ENCODE measurements at regions not wholly inside any gene's neighbourhood (a gene's known extent, or its start where the extent isn't known, plus 50 kb on each side); places are given as distances from the start of the nearest gene placed in this dataset. TPM values are rescaled to one million over a fixed set of nuclear protein-coding genes. Genes with fewer than 3 reads are reported as not detected.

- no peak overlapping the region for H3K4me2 ChIP-seq (ENCODE audit: low read length)
- no peak overlapping the region for H3K9ac ChIP-seq (ENCODE audit: low read length)
- TF ChIP-seq EZH2phosphoT487 (IDR thresholded peaks at IDR 0.05; ENCODE audit: borderline replicate concordance, low read length) (no peak), CTCF (conservative IDR thresholded peaks at IDR 0.05; ENCODE audit: low read depth, low read length) (no peak), EZH2 (IDR thresholded peaks at IDR 0.05; ENCODE audit: low read length, unreplicated experiment) (no peak)
- no peak overlapping the region for H3K27ac ChIP-seq (ENCODE audit: low read length)
- H2AFZ ChIP-seq (ENCODE audit: low read length), result no peak overlapping the region
- no peaks in the 10 kb centered on the region for H3K4me1 ChIP-seq (ENCODE audit: insufficient read depth, low read length)
- CTCF ChIA-PET, result no interaction called here
- DNase-seq, result no peak
- H3K36me3 ChIP-seq (ENCODE audit: low read depth, low read length), result no peaks in the 10 kb centered on the region
- no peaks in the 10 kb centered on the region for H3K9me2 ChIP-seq (replicated peaks; ENCODE audit: low read length)
- H3K27me3 ChIP-seq (ENCODE audit: low read length), result no peaks in the 10 kb centered on the region
- H3K79me2 ChIP-seq (ENCODE audit: low read length), result no peaks in the 10 kb centered on the region
- intact Hi-C loops (cut with micrococcal nuclease), result no loop called here
- POLR2A ChIA-PET (ENCODE audit: unreplicated experiment), result no interaction called here
- no TSS peak for BruUV-seq (replicated peaks)
- no peaks in the 10 kb centered on the region for H3K9me3 ChIP-seq (ENCODE audit: low read length)
- ATAC-seq, result no peak
- no peak overlapping the region for H3K4me3 ChIP-seq (ENCODE audit: low read length)
- no peaks in the 10 kb centered on the region for H4K20me1 ChIP-seq (ENCODE audit: low read length)
- no peaks in the 10 kb centered on the region for H3F3A ChIP-seq (ENCODE audit: low read length, unreplicated experiment)
Observed at GRCh38 chr7:18440934-18441333, 54.6 kb upstream of the HDAC9 start.

- H3K27me3 ChIP-seq (ENCODE audit: low read length), result no peaks in the 10 kb centered on the region
- no peaks in the 10 kb centered on the region for H4K20me1 ChIP-seq (ENCODE audit: low read length)
- TF ChIP-seq CTCF (conservative IDR thresholded peaks at IDR 0.05; ENCODE audit: low read depth, low read length), result no peak
- no peak for TF ChIP-seq EZH2phosphoT487 (IDR thresholded peaks at IDR 0.05; ENCODE audit: borderline replicate concordance, low read length)
- no peak for TF ChIP-seq EZH2 (IDR thresholded peaks at IDR 0.05; ENCODE audit: low read length, unreplicated experiment)
- no peak overlapping the region for H2AFZ ChIP-seq (ENCODE audit: low read length)
- intact Hi-C loops (cut with micrococcal nuclease), result no loop called here
- ATAC-seq, result no peak
- no peak overlapping the region for H3K4me3 ChIP-seq (ENCODE audit: low read length)
- ChIA-PET CTCF (interaction anchor here (0.6 kb wide), 1 partner anchor 80 kb away, joined by 3 read pairs; no protein-coding TSS in a partner anchor), POLR2A (ENCODE audit: unreplicated experiment) (no interaction called here)
- no peak overlapping the region for H3K4me2 ChIP-seq (ENCODE audit: low read length)
- DNase-seq, result no peak
- no peaks in the 10 kb centered on the region for H3K4me1 ChIP-seq (ENCODE audit: insufficient read depth, low read length)
- no peak overlapping the region for H3K9ac ChIP-seq (ENCODE audit: low read length)
- H3F3A ChIP-seq (ENCODE audit: low read length, unreplicated experiment), result no peaks in the 10 kb centered on the region
- H3K36me3 ChIP-seq (ENCODE audit: low read depth, low read length), result no peaks in the 10 kb centered on the region
- H3K79me2 ChIP-seq (ENCODE audit: low read length), result no peaks in the 10 kb centered on the region
- no peaks in the 10 kb centered on the region for H3K9me2 ChIP-seq (replicated peaks; ENCODE audit: low read length)
- no peaks in the 10 kb centered on the region for H3K9me3 ChIP-seq (ENCODE audit: low read length)
- no peak overlapping the region for H3K27ac ChIP-seq (ENCODE audit: low read length)
- BruUV-seq (replicated peaks), result no TSS peak
Observed at GRCh38 chr7:18444826-18445225, 50.7 kb upstream of the HDAC9 start.

GRCh38 chr7:18445483-18445882, 50.1 kb upstream of the HDAC9 start:
- H3K79me2 ChIP-seq (ENCODE audit: low read length), result no peaks in the 10 kb centered on the region
- no peaks in the 10 kb centered on the region for H3K9me3 ChIP-seq (ENCODE audit: low read length)
- no peak overlapping the region for H3K9ac ChIP-seq (ENCODE audit: low read length)
- ATAC-seq, result no peak
- H3K27me3 ChIP-seq (ENCODE audit: low read length), result no peaks in the 10 kb centered on the region
- DNase-seq, result no peak
- H3K36me3 ChIP-seq (ENCODE audit: low read depth, low read length), result no peaks in the 10 kb centered on the region
- H3K9me2 ChIP-seq (replicated peaks; ENCODE audit: low read length), result no peaks in the 10 kb centered on the region
- H2AFZ ChIP-seq (ENCODE audit: low read length), result no peak overlapping the region
- no peak for TF ChIP-seq EZH2phosphoT487 (IDR thresholded peaks at IDR 0.05; ENCODE audit: borderline replicate concordance, low read length)
- TF ChIP-seq EZH2 (IDR thresholded peaks at IDR 0.05; ENCODE audit: low read length, unreplicated experiment), result no peak
- no peak for TF ChIP-seq CTCF (conservative IDR thresholded peaks at IDR 0.05; ENCODE audit: low read depth, low read length)
- no peak overlapping the region for H3K4me2 ChIP-seq (ENCODE audit: low read length)
- POLR2A ChIA-PET (ENCODE audit: unreplicated experiment), result no interaction called here
- CTCF ChIA-PET, result no interaction called here
- H3K4me3 ChIP-seq (ENCODE audit: low read length), result no peak overlapping the region
- no peaks in the 10 kb centered on the region for H3K4me1 ChIP-seq (ENCODE audit: insufficient read depth, low read length)
- H3F3A ChIP-seq (ENCODE audit: low read length, unreplicated experiment), result no peaks in the 10 kb centered on the region
- H4K20me1 ChIP-seq (ENCODE audit: low read length), result no peaks in the 10 kb centered on the region
- no TSS peak for BruUV-seq (replicated peaks)
- H3K27ac ChIP-seq (ENCODE audit: low read length), result no peak overlapping the region
- intact Hi-C loops (cut with micrococcal nuclease), result no loop called here

Small RNA genes lying in the stretch of these regions (microRNA-seq; reads per million reads assigned to microRNA genes)
- gene MIR1302-6 (ENCODE audit: unreplicated experiment), result not detected
